Calu3 (cell line): ENCODE measurements at regions not wholly inside any gene's neighbourhood (a gene's known extent, or its start where the extent isn't known, plus 50 kb on each side); places are given as distances from the start of the nearest gene placed in this dataset.

Source experiments
- BruUV-seq: library from RNA; stranded (reverse); fragments of 400-500 nt; replicated peaks from 2 replicates; lab custom pipeline; 2021; lab: Mats Ljungman, UMichigan
- CTCF ChIA-PET: fragments of 300-600 bp; sonication (Branson Sonifier 250); formaldehyde crosslinking; loops from one replicate; lab custom pipeline; 2022; ENCODE audit warnings: antibody characterized with exemption; lab: Charles Lee
- DNase-seq: peaks from one replicate; pipeline ENCODE4 v3.0.0; 2022
- H3K27ac Mint-ChIP-seq: one replicate; pipeline ENCODE4 v1.8.0; 2022; ENCODE audit warnings: mixed read lengths; ENCODE audit not compliant: unreplicated experiment
- H3K27me3 Mint-ChIP-seq: one replicate; pipeline ENCODE4 v1.8.0; 2022; ENCODE audit warnings: mixed read lengths; ENCODE audit not compliant: unreplicated experiment
- H3K36me3 Mint-ChIP-seq: one replicate; pipeline ENCODE4 v1.8.0; 2022; ENCODE audit warnings: mild to moderate bottlenecking, moderate library complexity, mixed read lengths; ENCODE audit not compliant: insufficient read depth, unreplicated experiment
- H3K4me1 Mint-ChIP-seq: one replicate; pipeline ENCODE4 v1.8.0; 2022; ENCODE audit warnings: mild to moderate bottlenecking, low read depth, mixed read lengths; ENCODE audit not compliant: unreplicated experiment
- H3K4me3 Mint-ChIP-seq: one replicate; pipeline ENCODE4 v1.8.0; 2022; ENCODE audit warnings: mild to moderate bottlenecking, low read depth, moderate library complexity, mixed read lengths; ENCODE audit not compliant: unreplicated experiment
- H3K9me3 Mint-ChIP-seq: one replicate; pipeline ENCODE4 v1.8.0; 2022; ENCODE audit warnings: low read depth, mixed read lengths; ENCODE audit not compliant: unreplicated experiment
- intact Hi-C: fragments of 100-400 bp; cut with micrococcal nuclease; formaldehyde crosslinking; loops from one replicate; pipeline ENCODE4 v1.10.0; 2022; ENCODE audit not compliant: unreplicated experiment
- TF ChIP-seq, protein P1 (sequence below): fragments of 200-600 bp; IDR thresholded peaks from one replicate; pipeline ENCODE4 v1.8.0; 2022; ENCODE audit warnings: antibody characterized with exemption; ENCODE audit not compliant: unreplicated experiment

DNA sequence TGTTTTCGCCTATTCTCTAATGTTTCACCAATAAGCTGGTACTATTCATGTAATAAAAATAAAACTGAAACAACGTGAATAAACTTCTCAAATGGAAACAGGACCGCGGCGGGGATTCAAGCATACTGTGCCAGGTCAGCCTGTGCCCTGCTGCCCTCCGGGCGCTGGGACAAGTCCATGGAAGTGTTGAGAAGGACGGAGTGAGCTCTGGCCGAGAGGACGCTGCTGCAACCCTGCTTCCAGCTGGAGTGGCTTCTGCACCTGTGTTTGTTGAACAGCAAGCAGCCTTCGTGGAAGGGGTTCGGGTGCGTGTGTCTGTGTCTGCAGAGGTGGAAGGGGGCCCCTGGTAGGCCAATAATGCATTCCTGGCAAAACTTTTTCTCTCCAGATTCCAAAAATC, 50.0 kb upstream of the PCSK6 start:
- CTCF ChIA-PET = no interaction called here
- Mint-ChIP-seq H3K9me3 (no peaks in the 10 kb centered on the region), H3K36me3 (peaks cover 8% of the 10 kb centered on the region), H3K27me3 (peaks cover 29% of the 10 kb centered on the region), H3K4me1 (no peaks in the 10 kb centered on the region), H3K27ac (no peak overlapping the region), H3K4me3 (no peak overlapping the region)
- DNase-seq = no peak
- BruUV-seq = no TSS peak
- intact Hi-C loops = no loop called here
- TF ChIP-seq, protein P1, sequence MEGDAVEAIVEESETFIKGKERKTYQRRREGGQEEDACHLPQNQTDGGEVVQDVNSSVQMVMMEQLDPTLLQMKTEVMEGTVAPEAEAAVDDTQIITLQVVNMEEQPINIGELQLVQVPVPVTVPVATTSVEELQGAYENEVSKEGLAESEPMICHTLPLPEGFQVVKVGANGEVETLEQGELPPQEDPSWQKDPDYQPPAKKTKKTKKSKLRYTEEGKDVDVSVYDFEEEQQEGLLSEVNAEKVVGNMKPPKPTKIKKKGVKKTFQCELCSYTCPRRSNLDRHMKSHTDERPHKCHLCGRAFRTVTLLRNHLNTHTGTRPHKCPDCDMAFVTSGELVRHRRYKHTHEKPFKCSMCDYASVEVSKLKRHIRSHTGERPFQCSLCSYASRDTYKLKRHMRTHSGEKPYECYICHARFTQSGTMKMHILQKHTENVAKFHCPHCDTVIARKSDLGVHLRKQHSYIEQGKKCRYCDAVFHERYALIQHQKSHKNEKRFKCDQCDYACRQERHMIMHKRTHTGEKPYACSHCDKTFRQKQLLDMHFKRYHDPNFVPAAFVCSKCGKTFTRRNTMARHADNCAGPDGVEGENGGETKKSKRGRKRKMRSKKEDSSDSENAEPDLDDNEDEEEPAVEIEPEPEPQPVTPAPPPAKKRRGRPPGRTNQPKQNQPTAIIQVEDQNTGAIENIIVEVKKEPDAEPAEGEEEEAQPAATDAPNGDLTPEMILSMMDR = no peak
